DMS114 treated with DMSO at 0.1 percent for 48 hours (cell line): ENCODE measurements at regions not wholly inside any gene's neighbourhood (a gene's known extent, or its start where the extent isn't known, plus 50 kb on each side); places are given as distances from the start of the nearest gene placed in this dataset.

Experiments
- DNase-seq: peaks from one replicate; lab custom pipeline; 2025; ENCODE audit not compliant: unreplicated experiment; lab: John Stamatoyannopoulos, UW

GRCh38 chr18:38369772-38370690 is 804.4 kb upstream of the CELF4 start:
- DNase-seq, result no peak

GRCh38 chr18:38368886-38369285 is 803.3 kb upstream of the CELF4 start:
- no peak for DNase-seq

DNA sequence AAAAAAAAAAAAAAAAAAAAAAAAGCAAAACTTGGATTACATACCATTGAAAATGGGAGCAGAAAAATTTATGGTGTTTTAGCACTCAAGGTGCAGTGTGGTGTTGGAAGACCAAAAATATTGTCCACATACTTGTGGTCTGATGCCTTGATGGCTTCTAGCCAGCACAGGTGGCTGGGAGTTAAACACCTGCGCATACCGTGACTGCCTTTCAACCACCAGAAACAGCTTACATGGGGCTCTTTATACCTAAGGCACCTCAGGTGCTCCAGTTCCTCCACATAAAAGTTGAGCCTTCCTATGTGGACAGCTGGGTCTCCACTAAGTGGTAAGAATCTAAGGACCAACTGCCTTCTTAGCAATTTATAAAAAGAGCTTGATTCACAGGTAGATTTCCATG is 802.6 kb upstream of the CELF4 start:
- no peak for DNase-seq

DNA sequence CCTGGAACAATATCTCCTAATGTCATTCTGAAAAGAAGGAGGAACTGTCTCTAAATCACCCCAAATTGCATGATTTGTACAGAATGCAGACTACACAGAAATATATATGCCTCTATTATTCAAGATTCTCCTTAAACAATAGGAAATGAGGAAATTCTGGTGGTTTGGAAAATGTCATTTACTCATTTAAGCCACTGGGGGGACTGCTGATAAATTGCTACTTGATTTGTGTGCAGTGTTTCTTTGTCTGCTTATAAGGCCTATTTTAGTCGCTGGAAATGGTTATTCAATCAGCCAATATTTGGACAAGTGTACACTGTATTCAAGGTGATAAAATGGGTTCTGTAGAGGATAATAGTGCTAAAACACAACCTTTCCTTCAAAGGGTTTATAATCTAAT is 801.9 kb upstream of the CELF4 start:
- no peak for DNase-seq

GRCh38 chr18:38362286-38362792 is 796.7 kb upstream of the CELF4 start:
- DNase-seq, result no peak

DNA sequence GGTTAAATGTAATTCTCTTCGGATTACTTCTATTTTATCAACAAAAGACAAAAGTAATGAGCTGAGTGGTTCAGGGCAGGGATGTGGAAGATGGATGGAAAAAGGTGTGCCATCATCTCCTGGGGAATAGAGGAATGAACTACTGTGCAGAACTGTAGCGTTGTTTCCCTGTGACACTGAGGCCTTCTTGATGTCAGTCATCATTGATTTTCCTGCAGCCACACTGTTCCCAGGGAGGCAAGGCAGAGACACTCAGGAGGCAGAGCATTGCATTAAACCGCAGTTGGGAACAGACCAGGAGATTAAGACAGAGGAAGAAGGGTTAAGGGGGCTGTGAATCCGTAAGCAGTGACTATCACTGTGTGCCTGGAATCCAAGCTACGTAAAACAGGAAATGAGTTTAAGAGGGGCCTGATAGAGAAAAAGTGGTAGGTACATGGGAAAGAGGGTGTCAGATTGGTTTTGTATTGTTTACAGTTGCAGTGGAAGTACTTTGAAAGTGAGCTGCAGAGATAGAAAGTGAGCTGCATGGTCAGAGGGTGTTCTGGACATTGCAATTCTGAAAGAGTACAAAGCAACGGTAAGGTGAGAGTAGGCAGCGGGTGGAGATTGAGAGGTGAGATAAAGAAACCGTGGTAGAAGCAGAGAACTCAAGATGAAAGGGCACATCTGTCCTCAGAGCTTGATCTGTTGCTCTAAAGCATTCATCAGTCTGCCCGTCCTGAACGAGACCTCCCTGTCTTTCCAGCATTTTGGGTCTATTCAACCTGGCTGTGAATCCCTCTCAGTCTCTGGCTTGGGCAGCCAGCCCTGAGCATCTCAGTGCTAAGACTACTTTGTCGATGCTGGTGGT is 793.4 kb upstream of the CELF4 start:
- no peak for DNase-seq

- DNase-seq, result no peak
These were observed 787.6 kb upstream of the CELF4 start for GRCh38 chr18:38353149-38353548.

DNA sequence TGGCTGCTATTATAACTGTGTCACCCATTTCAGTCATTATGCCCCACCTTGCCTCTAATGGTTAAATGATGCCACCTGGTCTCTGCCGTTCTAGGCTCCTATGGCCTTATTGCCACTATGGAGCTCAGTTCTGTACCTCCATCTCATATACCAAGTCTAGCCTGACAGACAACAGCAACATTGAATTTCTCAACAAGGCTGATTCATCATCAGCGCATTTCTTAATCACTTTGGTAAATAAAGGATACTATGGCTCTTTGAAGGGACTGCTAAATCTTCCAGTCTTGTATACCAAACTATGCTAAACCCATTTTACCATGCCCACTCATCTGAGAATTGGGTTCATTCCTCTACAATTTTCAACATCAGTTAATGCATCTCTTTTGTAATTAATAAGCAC is 784.5 kb upstream of the CELF4 start:
- no peak for DNase-seq

- DNase-seq, result no peak
These were observed 765.0 kb upstream of the CELF4 start for GRCh38 chr18:38330573-38330972.

DNA sequence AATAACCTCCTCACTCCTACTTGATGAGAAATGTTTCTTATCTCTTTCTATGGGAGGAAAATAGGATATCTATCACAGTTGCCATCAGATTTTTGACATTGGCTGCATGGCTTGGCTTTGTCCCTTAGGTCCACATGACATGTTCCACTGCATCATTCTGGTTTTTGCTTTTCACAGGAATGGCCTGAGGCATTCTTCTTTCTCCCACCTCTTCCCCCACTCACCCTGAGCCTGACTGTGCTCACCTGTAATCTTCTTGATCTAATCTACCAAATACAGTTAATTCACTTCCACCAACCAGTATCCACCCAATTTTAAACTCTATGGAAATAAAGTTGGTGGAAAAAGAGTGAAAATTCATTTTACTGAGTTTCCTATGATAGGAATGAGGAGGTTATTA is 763.5 kb upstream of the CELF4 start:
- no peak for DNase-seq

GRCh38 chr18:38322206-38322605 is 756.6 kb upstream of the CELF4 start:
- DNase-seq, result no peak

DNA sequence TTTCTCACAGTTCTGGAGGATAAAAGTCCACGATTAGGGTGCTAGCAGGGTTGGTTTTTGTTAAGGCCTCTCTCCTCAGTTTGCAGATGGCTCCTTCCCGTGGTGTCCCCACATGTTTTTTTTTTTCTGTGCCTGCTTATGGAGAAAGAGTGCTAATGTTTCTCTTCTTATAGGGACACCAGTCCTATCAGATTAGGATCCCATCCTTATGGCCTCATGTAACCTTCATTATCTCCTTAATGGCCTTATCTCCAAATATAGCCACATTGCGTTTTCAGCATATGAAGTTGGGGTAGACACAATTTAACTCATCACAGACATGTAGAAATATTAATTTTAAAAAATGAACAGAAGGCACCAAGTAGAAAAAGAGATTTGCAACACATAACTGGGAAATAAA is 755.7 kb upstream of the CELF4 start:
- no peak for DNase-seq

- DNase-seq, result no peak
These were observed 752.8 kb upstream of the CELF4 start for GRCh38 chr18:38318416-38318815.

DNA sequence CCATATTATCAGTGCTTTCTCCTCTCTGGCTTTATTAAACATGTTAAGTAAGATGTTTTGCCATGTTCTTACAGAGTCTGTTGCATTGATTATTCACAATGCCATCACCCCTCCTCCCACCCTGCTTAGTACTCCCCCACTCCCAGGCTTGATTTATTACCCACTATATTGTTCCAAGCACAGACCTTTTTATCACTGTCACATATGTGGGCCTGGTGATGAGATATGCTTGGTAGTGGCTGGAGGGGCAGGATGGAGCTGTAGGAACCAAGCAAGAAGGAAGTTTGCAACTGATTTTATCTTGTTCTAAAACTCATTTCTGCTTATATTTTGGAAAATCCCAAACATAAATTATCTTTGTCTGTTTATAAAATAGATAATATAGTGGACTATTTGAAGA is 748.2 kb upstream of the CELF4 start:
- DNase-seq, result no peak

DNA sequence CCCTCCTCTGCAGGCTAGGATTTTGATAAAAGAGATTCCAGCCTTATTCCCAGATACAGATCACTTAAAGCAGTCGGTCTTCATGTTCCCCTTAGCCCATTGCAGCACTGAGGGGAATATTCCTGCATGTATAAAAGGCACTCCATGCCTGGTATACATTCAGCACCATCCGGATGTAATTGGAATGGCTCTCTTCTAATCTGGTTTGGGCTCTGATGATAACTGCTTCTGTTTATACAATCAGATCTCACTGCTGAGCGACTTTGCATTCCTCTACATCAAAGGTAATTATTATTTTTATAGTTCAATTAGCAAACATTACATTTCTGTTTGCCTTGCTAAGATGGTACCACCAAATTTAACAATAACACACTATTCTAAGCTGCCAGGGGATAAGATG is 746.9 kb upstream of the CELF4 start:
- no peak for DNase-seq

DNA sequence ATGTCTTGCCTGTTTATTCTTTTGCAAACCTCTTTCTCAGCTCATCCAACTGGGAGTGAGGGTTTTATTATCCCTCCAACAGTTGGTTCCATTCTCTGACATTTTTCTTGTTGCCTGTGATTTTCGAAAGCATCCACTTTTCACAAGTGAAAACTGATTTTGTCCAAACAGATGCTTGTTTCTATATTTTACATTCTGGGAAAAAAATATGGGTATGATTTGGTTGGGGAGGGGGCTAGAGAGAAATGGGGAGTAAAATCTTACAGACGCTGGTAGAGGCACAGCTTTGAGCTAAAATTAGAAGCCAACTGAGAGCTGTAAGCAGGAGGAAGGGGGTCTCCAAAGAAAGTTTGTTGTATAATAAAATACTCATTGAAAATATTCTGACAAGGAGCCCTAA is 745.3 kb upstream of the CELF4 start:
- DNase-seq, result no peak

GRCh38 chr18:38307914-38308313 is 742.3 kb upstream of the CELF4 start:
- no peak for DNase-seq

DNA sequence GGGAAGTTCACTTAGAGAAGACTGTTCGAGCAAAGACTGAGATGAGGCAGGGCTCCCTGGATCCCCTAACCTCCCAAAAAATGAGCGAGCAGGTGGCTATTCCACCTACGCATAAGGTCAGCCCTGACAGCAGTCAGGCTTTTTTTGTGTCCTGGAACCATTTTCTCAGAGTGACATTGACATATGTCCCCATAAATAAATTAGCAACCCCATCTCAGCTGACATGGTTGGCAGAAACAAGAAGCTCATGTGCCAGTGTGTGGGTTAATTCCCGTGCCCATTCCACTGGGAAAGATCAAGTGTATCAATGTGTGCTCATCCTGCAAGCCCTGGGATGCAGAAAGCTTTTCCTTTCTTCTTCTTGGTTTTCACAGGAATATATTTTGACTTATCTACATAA is 740.4 kb upstream of the CELF4 start:
- no peak for DNase-seq

- no peak for DNase-seq
These were observed 736.0 kb upstream of the CELF4 start for GRCh38 chr18:38301621-38302020.

DNA sequence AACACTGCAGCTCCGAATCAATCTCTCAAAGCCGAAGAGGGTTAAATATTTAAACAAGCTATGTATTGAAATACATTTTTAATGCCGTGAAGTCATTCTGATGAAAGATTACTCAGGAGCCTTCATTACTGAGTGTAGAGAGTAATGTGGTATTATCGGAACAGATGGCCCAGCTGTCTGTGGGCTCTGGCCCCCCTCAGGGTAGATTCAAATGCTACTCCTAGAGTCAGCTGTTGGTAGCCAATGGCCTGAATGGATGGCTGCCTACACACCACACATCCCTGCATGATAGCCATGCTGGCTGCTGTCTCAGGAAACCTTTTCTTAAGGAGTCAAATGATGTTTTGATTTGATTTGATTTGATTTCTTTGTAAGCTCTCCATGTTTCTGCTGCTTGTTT is 732.3 kb upstream of the CELF4 start:
- no peak for DNase-seq

GRCh38 chr18:38290229-38290628 is 724.6 kb upstream of the CELF4 start:
- no peak for DNase-seq

GRCh38 chr18:38284972-38285371 is 719.4 kb upstream of the CELF4 start:
- DNase-seq, result no peak
